HG02798 (cell line): ENCODE measurements at regions not wholly inside any gene's neighbourhood (a gene's known extent, or its start where the extent isn't known, plus 50 kb on each side); places are given as distances from the start of the nearest gene placed in this dataset.
"Not testable (repeated sequence)": the region's sequence is repeated elsewhere in the genome, so short reads cannot be mapped to it uniquely, and the experiment has no call there.

Experiments
- ATAC-seq: cut with Tn5 transposase; IDR thresholded peaks from one replicate; pipeline ENCODE4 v1.9.1; 2021; ENCODE audit warnings: mild to moderate bottlenecking; ENCODE audit not compliant: unreplicated experiment, poor library complexity

DNA sequence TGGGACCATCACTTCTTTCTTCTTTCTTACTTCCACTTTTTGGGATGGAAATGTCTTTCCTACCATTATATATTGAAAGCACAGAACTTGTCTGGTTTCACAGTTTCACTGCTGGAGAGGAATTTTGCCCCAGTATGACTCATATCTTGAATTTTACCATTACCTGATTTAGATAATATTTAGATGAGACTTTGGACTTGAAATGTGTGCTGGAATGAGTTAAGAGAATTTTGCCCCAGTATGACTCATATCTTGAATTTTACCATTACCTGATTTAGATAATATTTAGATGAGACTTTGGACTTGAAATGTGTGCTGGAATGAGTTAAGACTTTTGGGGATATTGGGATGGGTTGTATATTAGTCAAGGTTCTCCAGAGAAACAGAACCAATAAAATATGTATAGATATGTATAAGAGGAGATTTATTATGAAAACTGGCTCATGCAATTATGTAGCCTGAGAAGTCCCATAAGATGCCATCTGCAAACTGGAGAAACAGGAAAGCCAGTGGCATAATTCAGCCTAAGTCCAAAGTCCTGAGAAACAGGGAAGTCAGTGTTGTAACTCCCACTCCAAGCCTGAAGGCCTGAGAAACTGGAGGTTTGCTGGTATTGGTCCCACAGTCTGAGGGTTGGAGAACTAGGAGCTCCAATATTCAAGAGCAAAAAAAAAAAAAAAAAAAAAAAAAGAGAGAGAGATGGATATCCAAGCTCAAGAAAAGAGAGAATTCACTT lies 1029.2 kb downstream of the EPHA3 start:
- ATAC-seq, result no peak

DNA sequence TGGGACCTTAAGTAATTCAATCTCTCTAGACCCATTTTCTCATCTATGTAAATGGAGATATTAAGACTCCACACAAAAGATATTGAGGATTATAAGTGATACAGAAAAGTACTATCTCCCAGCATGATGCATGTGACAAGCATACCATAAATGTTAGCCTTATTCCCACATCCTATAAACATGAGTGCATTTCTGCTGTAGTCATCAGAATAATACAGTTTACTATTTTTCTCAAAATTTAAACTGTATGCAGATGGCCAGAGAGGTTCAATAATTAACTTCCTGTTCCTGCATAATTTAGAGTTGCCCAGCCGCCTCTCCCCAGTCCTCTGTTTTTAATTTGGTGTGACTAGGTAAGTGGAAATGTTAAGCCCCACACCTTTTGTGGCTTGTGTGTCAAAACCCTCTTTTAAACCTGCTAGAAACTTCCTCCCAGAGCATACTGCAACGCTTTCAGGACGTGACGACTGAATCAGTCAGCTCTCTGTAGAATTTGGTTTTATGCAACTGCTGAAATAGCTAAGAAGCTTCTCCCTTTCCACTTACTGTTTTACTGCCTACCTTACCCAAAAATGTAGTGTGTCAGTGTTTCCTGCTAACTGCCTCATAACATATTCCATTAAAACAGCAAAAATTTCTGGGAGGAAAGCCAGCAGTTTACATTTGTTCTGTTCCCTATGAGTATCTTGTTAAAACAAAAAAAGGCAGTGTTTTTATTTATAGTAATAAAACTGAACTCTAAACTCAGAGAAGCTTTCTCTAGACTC lies 1037.9 kb downstream of the EPHA3 start:
- ATAC-seq, result no peak

DNA sequence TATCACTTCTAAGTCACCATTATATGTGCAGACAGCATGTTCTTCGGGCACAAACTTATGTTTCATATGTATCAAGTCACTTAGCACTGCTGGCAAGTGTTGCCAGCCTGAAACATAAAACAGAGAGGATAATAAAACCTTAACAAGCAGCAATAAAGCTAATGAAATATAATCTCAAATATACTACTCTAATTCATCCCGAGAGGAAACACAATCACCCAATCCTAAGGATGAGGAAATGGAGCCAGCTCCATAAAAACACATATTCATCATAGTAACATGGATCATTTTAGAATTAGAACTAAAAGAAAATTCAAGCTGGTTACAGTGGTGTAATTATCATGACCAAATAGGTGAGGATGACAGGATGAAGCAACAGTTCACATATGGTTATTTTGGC lies 1072.7 kb downstream of the EPHA3 start:
- no peak for ATAC-seq

DNA sequence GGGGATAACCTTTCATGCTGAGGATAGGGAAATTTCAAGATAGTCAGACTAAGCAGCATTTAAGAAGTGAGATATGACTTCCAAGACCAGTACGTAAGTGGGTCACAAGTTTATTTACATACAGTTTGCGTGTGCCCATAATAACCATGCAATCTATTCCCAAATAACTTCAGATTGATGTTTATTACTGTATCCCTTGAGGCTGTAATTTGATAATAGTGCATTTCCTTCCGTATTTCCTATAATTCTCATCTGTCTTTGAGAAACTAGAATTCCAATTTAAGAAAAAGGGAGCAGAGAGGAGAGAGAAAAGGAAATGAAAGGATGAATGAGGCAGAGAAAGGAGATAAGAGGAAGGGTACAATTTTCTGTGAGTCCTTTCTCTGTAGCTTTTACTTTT lies 1073.1 kb downstream of the EPHA3 start:
- no peak for ATAC-seq

DNA sequence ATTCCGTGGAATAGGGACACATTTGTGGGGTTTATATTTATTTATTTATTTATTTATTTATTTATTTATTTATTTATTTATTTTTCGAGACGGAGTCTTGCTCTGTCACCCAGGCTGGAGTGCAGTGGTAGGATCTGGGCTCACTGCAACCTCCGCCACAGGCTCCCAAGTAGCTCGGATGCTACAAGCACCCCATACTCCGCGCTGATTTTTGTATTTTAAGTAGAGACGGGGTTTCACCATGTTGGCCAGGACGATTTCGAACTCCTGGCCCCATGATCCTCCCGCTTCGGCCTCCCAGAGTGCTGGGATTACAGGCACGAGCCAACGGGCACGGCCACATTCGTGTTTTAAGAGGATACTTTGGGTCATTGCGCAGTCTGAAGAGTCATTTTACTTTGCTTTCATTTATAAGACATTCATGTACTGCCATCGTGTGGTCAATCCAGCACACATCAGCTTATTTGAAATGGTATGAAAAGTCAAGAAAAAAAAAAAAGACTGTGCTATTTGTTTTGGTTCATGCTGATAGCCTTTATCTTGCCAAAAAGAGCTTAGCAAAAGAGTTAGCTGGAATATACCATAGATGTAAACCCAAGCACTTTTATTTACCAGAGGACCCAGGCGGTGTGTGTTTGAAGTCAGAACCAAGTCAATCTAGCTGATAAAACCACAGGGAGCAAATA lies 1075.0 kb downstream of the EPHA3 start:
- ATAC-seq, result peak; percentile 89

DNA sequence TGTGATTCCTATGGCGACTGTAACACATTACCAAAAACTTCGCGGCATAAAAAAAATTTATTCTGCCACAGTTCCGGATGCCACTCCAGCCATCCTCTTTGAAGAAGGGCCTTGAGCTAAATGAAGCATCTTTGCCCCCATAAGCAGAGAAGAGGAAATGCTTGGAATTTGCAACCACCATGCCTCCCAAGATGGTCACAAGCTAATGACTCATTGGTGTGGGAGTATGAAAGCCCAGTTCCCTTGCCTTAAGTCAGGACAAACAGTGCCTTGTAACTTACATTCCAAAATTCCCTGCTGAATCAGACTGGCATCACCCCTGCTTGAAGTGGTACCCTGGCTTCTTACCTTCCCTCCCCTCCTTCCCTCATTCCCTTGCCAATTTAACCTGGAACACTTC lies 1077.4 kb downstream of the EPHA3 start:
- ATAC-seq, result no peak

DNA sequence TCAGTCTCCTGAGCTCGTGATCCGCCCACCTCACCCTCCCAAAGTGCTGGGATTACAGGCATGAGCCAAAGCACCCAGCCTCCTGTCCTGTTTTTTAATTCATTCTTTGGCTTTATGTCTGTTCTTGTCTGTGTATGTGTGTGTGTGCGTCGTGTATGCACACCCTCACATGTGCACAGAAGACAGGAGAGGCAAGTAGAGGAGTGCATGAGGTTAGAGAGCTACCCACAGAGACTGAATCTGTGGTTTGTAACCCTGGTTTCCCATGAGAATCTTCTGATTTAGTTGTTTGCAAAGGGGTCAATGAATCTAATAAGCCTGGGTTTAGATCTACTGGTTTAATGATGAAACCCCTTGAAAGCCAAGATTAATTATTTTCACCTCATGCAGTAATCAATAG lies 1090.0 kb downstream of the EPHA3 start:
- not testable (repeated sequence) for ATAC-seq

DNA sequence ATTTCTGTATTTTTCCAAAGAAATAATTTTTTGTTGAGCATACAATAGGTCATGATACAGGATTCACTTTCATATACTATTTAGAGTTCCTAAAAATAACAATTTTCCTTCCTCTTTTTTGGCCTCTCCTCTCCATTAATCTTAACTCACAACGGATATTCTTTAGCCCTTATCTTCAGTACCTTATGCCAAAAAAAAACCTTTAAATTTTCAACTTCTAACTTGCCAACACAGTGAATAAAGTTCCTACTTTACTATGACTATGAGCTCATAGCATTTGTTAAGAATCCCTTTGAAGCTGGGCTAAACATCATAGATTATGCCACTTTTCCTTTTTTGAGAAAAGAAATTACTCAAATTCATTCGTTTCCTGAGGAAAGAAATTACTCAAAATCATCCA lies 1095.5 kb downstream of the EPHA3 start:
- ATAC-seq, result not testable (repeated sequence)

DNA sequence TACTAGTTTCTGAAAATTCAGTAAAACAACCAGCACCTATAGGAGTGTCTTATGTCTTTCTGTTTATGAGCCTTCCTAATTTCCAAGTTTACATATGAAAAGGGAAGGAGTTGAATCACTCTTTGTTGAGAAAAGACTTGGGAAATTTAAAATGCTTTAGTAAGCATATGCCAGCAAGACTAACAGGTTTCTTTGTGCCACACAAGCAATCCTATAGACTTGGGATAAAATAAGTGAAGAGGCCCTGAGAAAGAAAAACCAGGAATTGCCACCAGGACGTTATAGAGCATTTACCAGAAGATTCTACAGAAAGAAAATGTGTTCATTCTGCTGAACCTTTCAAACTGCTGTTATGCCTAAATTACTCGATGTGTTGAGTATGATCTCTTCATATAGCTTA lies 1099.1 kb downstream of the EPHA3 start:
- not testable (repeated sequence) for ATAC-seq

DNA sequence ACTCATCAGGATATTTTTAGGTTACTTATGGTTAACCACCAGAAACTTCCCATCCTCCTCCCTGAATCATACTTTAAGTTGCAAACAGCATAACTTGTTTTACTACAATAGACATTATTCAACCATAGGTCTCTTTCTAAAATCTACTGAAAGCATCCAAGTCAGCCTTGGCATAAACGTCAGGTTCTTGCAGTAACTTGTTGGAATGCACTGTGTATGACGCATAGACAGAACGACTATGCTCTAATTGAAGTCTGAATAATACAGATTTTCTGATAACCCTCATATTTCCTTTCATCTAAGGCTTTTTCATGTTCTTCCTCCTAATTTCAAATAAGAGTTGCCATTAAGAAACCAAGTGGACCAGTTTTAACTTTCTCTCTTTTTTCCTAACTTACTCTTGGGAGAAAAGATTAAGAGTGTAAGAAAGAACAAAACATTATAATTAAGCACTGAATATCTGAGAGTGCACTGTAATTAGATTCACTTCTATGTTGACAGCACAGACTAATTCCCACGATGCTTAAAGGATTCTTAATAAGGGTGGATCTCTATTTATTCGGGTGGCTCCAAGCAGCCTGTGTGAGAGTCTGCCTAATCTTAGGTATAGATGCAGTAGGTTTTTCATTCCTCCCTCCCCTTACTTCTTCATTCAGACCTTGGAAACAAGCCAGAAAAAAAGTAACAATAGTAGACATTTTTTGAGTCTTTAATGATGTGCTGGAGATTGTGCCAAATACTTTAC lies 1100.1 kb downstream of the EPHA3 start:
- not testable (repeated sequence) for ATAC-seq

DNA sequence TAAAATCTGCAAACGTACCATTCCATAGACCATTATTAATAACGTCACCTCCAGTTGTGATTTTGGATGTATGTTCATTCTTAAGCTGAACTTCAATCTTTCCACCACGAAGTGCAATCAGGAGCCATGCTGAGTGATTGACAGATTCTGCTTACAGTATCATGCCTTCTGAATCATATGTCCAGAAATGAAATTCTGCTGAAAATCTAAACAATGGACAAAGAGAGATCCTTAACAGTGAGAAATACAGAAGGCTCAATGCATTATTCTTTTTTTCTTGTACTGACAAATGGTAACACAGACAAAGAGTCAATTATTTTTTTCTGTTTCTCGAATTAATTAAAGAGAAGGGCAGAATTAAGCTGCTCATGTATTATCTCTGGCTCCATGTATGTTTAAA lies 1114.5 kb downstream of the EPHA3 start:
- ATAC-seq, result no peak

DNA sequence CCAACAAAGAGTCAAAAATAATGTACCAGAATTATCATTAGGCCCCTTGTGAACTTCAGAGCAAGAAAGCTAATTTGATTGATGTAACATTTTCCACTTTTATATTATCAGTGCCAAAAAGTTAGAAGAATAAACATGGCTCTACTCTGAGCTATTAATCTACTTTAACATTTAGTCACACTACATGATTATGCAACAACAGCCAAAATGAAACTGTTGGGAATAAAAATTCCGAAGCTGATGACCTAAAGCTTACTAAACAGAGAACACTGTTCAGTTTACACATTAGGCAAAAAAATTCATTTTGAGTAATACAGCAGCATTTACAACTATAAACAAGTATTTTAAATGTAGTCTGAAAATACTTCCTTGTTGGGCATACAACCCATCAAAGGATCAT lies 1134.1 kb downstream of the EPHA3 start:
- ATAC-seq, result no peak

DNA sequence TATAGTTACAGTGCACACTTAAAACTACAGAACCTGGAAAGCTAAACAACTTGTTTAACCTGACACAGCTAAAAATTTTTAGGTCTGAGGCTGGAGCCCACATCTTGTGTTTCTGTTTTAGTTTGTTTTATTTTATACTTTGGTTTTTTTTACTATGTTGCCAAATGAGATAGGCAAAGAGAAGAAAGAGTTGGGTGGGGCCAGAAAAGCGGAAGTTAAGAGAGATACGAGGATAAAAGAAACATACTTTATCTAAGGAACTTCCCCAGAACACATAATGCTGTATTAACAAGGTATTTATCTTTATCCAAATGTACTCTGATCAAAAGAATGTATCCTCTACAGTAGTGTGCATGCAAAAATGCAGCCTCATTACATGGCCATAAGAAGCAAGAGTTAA lies 1145.7 kb downstream of the EPHA3 start:
- ATAC-seq, result no peak

DNA sequence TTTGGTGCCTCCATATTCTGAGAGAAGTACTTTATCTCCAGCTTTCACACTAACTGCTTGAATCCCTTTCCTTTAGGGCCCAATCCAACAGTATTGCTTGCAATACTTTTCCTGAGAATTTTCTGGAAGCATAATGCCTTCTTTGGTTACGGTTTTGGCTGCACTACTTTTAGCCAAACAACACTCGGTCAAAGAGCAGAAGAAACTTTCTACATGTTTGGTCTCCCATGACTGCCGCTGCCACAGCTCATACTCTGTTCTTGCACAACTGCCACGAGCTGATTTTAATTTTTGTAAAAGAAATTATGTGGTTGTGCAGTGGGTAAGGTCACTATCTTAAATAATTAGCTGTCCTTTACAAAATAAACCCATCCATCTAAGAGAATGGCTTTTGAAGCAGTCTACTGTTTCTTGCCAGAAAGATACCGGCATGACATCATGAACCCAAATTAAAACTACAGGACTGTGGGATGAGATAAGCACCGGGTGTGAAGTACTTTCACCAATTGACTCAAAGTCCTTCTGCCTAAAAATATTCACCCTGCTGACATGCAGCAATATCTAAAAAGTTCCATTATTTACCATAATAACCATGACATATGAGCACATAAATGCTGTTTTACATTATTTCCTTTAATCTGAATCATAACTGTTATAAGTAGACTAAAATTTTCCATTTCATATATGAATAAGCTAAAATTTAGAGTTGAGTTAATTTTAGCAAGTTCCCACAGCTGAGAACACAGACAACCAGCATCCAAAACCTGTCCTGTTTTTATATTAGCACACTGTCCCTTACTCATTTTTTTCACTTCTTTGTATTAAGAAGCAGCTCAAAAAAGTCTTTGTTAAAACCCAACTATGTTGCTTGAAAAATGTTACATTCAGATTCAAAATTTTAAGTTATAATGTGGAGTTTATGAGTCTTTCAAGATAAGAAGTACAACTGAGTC lies 1154.3 kb downstream of the EPHA3 start:
- no peak for ATAC-seq
